ENCODE measurements at regions not wholly inside any gene's neighbourhood (a gene's known extent, or its start where the extent isn't known, plus 50 kb on each side); places are given as distances from the start of the nearest gene placed in this dataset.
"Not testable (repeated sequence)": the region's sequence is repeated elsewhere in the genome, so short reads cannot be mapped to it uniquely, and the experiment has no call there.

GRCh38 chr4:189792924-189793618 lies 147.6 kb upstream of the FRG1 start:
- H3K9me3 ChIP-seq (replicated peaks; ENCODE audit: control insufficient read depth, low read depth, low read length), result no peaks in the 10 kb centered on the region
- H3K27me3 ChIP-seq (ENCODE audit: control insufficient read depth, insufficient read depth, low read length), result no peaks in the 10 kb centered on the region
- H3K27ac ChIP-seq (ENCODE audit: low read length), result no peak overlapping the region
- DNase-seq, result peak; percentile 89
- WGBS (ENCODE audit: insufficient coverage), result 10% methylated on average over 13 of the region's 20 CpGs
- no peaks in the 10 kb centered on the region for H3K36me3 ChIP-seq (ENCODE audit: control insufficient read depth, insufficient read depth, low read length)
- peaks cover 5% of the 10 kb centered on the region for H3K4me1 ChIP-seq (ENCODE audit: control insufficient read depth, insufficient read depth, low read length)
- no peak overlapping the region for H3K4me3 ChIP-seq (ENCODE audit: low read length)

- H3K27me3 ChIP-seq (ENCODE audit: control insufficient read depth, insufficient read depth, low read length), result no peaks in the 10 kb centered on the region
- H3K4me3 ChIP-seq (ENCODE audit: low read length), result no peak overlapping the region
- no peaks in the 10 kb centered on the region for H3K9me3 ChIP-seq (replicated peaks; ENCODE audit: control insufficient read depth, low read depth, low read length)
- peaks cover 11% of the 10 kb centered on the region for H3K4me1 ChIP-seq (ENCODE audit: control insufficient read depth, insufficient read depth, low read length)
- no CpG with 5 or more reads among the region's 5 CpGs for WGBS (ENCODE audit: insufficient coverage)
- DNase-seq, result no peak
- no peaks in the 10 kb centered on the region for H3K36me3 ChIP-seq (ENCODE audit: control insufficient read depth, insufficient read depth, low read length)
- no peak overlapping the region for H3K27ac ChIP-seq (ENCODE audit: low read length)
Observed at GRCh38 chr4:189800545-189801088, 140.1 kb upstream of the FRG1 start.

- no peaks in the 10 kb centered on the region for H3K27me3 ChIP-seq (ENCODE audit: control insufficient read depth, insufficient read depth, low read length)
- H3K36me3 ChIP-seq (ENCODE audit: control insufficient read depth, insufficient read depth, low read length), result no peaks in the 10 kb centered on the region
- peaks cover 2% of the 10 kb centered on the region for H3K9me3 ChIP-seq (replicated peaks; ENCODE audit: control insufficient read depth, low read depth, low read length)
- no peak overlapping the region for H3K27ac ChIP-seq (ENCODE audit: low read length)
- no peak for DNase-seq
- WGBS (ENCODE audit: insufficient coverage), result 78% methylated on average over 2 of the region's 5 CpGs
- peaks cover 11% of the 10 kb centered on the region for H3K4me1 ChIP-seq (ENCODE audit: control insufficient read depth, insufficient read depth, low read length)
- H3K4me3 ChIP-seq (ENCODE audit: low read length), result no peak overlapping the region
Observed at GRCh38 chr4:189802884-189803283, 137.8 kb upstream of the FRG1 start.

- Histone ChIP-seq H3K4me3 (ENCODE audit: low read length) (no peak overlapping the region), H3K9me3 (replicated peaks; ENCODE audit: control insufficient read depth, low read depth, low read length) (peaks cover 6% of the 10 kb centered on the region), H3K27ac (ENCODE audit: low read length) (no peak overlapping the region), H3K27me3 (ENCODE audit: control insufficient read depth, insufficient read depth, low read length) (no peaks in the 10 kb centered on the region), H3K36me3 (ENCODE audit: control insufficient read depth, insufficient read depth, low read length) (no peaks in the 10 kb centered on the region), H3K4me1 (ENCODE audit: control insufficient read depth, insufficient read depth, low read length) (peaks cover 11% of the 10 kb centered on the region)
- WGBS (ENCODE audit: insufficient coverage), result 38% methylated on average over 3 of the region's 5 CpGs
- DNase-seq, result peak; percentile 44
Observed at GRCh38 chr4:189804894-189805293, 135.8 kb upstream of the FRG1 start.

- peaks cover 6% of the 10 kb centered on the region for H3K9me3 ChIP-seq (replicated peaks; ENCODE audit: control insufficient read depth, low read depth, low read length)
- no peak for DNase-seq
- H3K4me3 ChIP-seq (ENCODE audit: low read length), result no peak overlapping the region
- H3K27ac ChIP-seq (ENCODE audit: low read length), result no peak overlapping the region
- no peaks in the 10 kb centered on the region for H3K27me3 ChIP-seq (ENCODE audit: control insufficient read depth, insufficient read depth, low read length)
- no peaks in the 10 kb centered on the region for H3K36me3 ChIP-seq (ENCODE audit: control insufficient read depth, insufficient read depth, low read length)
- peaks cover 11% of the 10 kb centered on the region for H3K4me1 ChIP-seq (ENCODE audit: control insufficient read depth, insufficient read depth, low read length)
- 100% methylated on average over 3 of the region's 6 CpGs for WGBS (ENCODE audit: insufficient coverage)
Observed at GRCh38 chr4:189806506-189806905, 134.2 kb upstream of the FRG1 start.

- Histone ChIP-seq H3K4me1 (ENCODE audit: control insufficient read depth, insufficient read depth, low read length) (peaks cover 11% of the 10 kb centered on the region), H3K4me3 (ENCODE audit: low read length) (no peak overlapping the region), H3K27me3 (ENCODE audit: control insufficient read depth, insufficient read depth, low read length) (peaks cover 2% of the 10 kb centered on the region), H3K27ac (ENCODE audit: low read length) (no peak overlapping the region), H3K36me3 (ENCODE audit: control insufficient read depth, insufficient read depth, low read length) (no peaks in the 10 kb centered on the region), H3K9me3 (replicated peaks; ENCODE audit: control insufficient read depth, low read depth, low read length) (peaks cover 6% of the 10 kb centered on the region)
- WGBS (ENCODE audit: insufficient coverage), result 89% methylated on average over 28 of the region's 35 CpGs
- DNase-seq, result no peak
Observed at GRCh38 chr4:189807031-189807430, 133.6 kb upstream of the FRG1 start.

GRCh38 chr4:189809241-189809735 lies 131.4 kb upstream of the FRG1 start:
- WGBS (ENCODE audit: insufficient coverage), result 67% methylated on average over 1 of the region's 5 CpGs
- peak; percentile 52 for DNase-seq
- Histone ChIP-seq H3K9me3 (replicated peaks; ENCODE audit: control insufficient read depth, low read depth, low read length) (peaks cover 6% of the 10 kb centered on the region), H3K4me1 (ENCODE audit: control insufficient read depth, insufficient read depth, low read length) (peaks cover 7% of the 10 kb centered on the region), H3K36me3 (ENCODE audit: control insufficient read depth, insufficient read depth, low read length) (no peaks in the 10 kb centered on the region), H3K4me3 (ENCODE audit: low read length) (no peak overlapping the region), H3K27me3 (ENCODE audit: control insufficient read depth, insufficient read depth, low read length) (peaks cover 2% of the 10 kb centered on the region), H3K27ac (ENCODE audit: low read length) (peak overlapping the region; percentile 51)

GRCh38 chr4:189809839-189810238 lies 130.8 kb upstream of the FRG1 start:
- Histone ChIP-seq H3K27ac (ENCODE audit: low read length) (no peak overlapping the region), H3K4me1 (ENCODE audit: control insufficient read depth, insufficient read depth, low read length) (peaks cover 4% of the 10 kb centered on the region), H3K4me3 (ENCODE audit: low read length) (no peak overlapping the region), H3K36me3 (ENCODE audit: control insufficient read depth, insufficient read depth, low read length) (no peaks in the 10 kb centered on the region), H3K27me3 (ENCODE audit: control insufficient read depth, insufficient read depth, low read length) (peaks cover 2% of the 10 kb centered on the region), H3K9me3 (replicated peaks; ENCODE audit: control insufficient read depth, low read depth, low read length) (peaks cover 6% of the 10 kb centered on the region)
- DNase-seq, result peak; percentile 27
- 28% methylated on average over 9 of the region's 9 CpGs for WGBS (ENCODE audit: insufficient coverage)

GRCh38 chr4:189810318-189811181 lies 130.1 kb upstream of the FRG1 start:
- H3K9me3 ChIP-seq (replicated peaks; ENCODE audit: control insufficient read depth, low read depth, low read length); H3K36me3 ChIP-seq (ENCODE audit: control insufficient read depth, insufficient read depth, low read length); DNase-seq; H3K27ac ChIP-seq (ENCODE audit: low read length); H3K27me3 ChIP-seq (ENCODE audit: control insufficient read depth, insufficient read depth, low read length); H3K4me3 ChIP-seq (ENCODE audit: low read length); H3K4me1 ChIP-seq (ENCODE audit: control insufficient read depth, insufficient read depth, low read length): not testable (repeated sequence)
- WGBS (ENCODE audit: insufficient coverage), result 56% methylated on average over 27 of the region's 75 CpGs
